ENCODE measurements at regions not wholly inside any gene's neighbourhood (a gene's known extent, or its start where the extent isn't known, plus 50 kb on each side); places are given as distances from the start of the nearest gene placed in this dataset.

DNA sequence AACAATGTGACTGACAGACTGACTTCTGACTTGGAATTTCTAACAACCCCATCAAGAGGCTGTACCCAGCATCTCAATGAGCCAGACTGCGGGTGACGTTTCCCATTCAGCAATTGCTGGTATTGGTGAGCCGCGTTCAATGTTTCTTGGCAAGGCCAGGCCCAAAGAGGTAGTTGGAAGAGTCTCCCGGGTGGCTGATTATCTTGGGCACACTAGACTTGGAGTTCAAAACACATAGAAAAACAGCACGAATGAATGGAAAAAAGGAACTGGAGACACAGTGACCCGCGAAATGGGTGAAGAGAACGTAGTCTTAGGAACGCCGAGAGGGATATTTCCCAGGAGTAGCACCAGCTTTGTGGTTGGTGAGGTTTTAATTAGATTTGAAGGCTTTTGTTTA is 81.1 kb upstream of the SLC22A11 start:
- H3K4me3 ChIP-seq, result no peak overlapping the region
- no peaks in the 10 kb centered on the region for H3K36me3 ChIP-seq
- H3K4me1 ChIP-seq, result no peaks in the 10 kb centered on the region
- DNase-seq, result no peak
- no peak overlapping the region for H3K27ac ChIP-seq
- no peaks in the 10 kb centered on the region for H3K9me3 ChIP-seq
- H3K27me3 ChIP-seq, result no peaks in the 10 kb centered on the region
- TF ChIP-seq, protein P1, sequence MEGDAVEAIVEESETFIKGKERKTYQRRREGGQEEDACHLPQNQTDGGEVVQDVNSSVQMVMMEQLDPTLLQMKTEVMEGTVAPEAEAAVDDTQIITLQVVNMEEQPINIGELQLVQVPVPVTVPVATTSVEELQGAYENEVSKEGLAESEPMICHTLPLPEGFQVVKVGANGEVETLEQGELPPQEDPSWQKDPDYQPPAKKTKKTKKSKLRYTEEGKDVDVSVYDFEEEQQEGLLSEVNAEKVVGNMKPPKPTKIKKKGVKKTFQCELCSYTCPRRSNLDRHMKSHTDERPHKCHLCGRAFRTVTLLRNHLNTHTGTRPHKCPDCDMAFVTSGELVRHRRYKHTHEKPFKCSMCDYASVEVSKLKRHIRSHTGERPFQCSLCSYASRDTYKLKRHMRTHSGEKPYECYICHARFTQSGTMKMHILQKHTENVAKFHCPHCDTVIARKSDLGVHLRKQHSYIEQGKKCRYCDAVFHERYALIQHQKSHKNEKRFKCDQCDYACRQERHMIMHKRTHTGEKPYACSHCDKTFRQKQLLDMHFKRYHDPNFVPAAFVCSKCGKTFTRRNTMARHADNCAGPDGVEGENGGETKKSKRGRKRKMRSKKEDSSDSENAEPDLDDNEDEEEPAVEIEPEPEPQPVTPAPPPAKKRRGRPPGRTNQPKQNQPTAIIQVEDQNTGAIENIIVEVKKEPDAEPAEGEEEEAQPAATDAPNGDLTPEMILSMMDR (IDR thresholded peaks at IDR 0.05), result no peak
- no peak for TF ChIP-seq POLR2A (IDR thresholded peaks at IDR 0.05)

DNA sequence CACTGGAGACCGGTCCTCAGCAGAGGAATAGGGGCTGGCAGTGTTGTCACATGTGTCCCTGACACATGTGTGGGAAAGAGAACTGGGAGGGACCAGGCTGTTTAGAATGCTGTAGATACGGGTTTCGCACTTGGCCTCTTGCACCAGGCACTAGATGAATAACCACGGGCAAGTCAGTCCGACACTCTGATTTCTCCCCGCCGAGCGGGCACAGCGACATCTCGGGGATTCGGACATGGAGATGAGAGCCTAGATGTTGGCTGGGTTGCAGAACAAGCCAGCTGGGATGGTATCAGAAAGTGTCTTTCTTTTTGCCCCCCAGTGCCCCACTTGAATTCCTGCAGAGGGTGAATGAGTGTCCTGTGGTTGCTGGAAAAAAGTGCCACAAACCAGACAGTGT is 80.6 kb upstream of the SLC22A11 start:
- Histone ChIP-seq H3K4me1 (no peaks in the 10 kb centered on the region), H3K9me3 (no peaks in the 10 kb centered on the region), H3K36me3 (no peaks in the 10 kb centered on the region), H3K27ac (no peak overlapping the region), H3K27me3 (no peaks in the 10 kb centered on the region), H3K4me3 (no peak overlapping the region)
- DNase-seq, result no peak
- no peak for TF ChIP-seq POLR2A (IDR thresholded peaks at IDR 0.05)
- TF ChIP-seq, protein P1 (IDR thresholded peaks at IDR 0.05), result no peak

DNA sequence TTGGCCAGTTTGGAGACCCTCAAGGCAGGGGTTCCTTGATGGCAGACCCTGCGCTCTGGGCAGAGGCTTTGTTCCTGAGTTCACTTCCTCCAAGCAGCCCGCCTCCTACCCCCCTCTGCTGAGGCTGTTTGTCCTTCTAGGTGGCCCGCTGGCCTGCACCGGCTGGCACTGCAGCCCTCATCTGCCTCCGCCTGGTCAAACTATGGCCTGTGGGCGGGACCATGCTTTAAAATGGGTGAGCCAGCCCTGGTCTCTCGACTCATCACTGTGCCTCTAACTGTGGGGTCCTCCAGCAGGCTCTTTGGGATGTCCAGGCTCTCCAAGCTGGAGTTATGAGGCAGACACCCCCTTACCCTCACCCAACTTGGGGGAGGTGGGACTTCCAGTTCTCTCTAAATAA is 78.9 kb upstream of the SLC22A11 start:
- no peak overlapping the region for H3K27ac ChIP-seq
- no peaks in the 10 kb centered on the region for H3K9me3 ChIP-seq
- H3K36me3 ChIP-seq, result no peaks in the 10 kb centered on the region
- H3K4me1 ChIP-seq, result no peaks in the 10 kb centered on the region
- DNase-seq, result no peak
- no peak overlapping the region for H3K4me3 ChIP-seq
- TF ChIP-seq POLR2A (IDR thresholded peaks at IDR 0.05), result no peak
- TF ChIP-seq, protein P1 (IDR thresholded peaks at IDR 0.05), result no peak
- no peaks in the 10 kb centered on the region for H3K27me3 ChIP-seq

DNA sequence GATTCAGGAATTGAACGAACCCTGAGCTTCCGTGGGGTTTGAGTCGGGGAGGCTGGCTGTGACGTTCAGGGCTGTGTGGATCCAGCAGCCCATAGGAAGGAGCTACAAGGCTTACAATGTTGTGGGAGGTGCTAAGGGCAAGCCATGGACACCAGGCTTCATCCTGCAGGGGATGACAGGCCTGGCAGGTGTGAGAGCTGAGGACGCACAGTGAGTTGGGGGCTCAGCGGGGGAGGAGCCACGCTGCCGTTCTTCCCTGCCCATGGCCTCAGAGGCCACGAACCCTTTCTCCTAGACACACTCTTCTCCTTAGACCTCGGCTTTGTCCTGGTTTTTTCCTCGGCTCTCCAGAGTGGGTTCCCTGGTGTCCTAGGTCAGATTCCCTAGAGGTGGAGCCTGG is 78.1 kb upstream of the SLC22A11 start:
- no peak overlapping the region for H3K27ac ChIP-seq
- H3K27me3 ChIP-seq, result no peaks in the 10 kb centered on the region
- TF ChIP-seq, protein P1 (IDR thresholded peaks at IDR 0.05), result no peak
- TF ChIP-seq POLR2A (IDR thresholded peaks at IDR 0.05), result no peak
- no peaks in the 10 kb centered on the region for H3K4me1 ChIP-seq
- no peaks in the 10 kb centered on the region for H3K9me3 ChIP-seq
- no peaks in the 10 kb centered on the region for H3K36me3 ChIP-seq
- no peak for DNase-seq
- H3K4me3 ChIP-seq, result no peak overlapping the region

DNA sequence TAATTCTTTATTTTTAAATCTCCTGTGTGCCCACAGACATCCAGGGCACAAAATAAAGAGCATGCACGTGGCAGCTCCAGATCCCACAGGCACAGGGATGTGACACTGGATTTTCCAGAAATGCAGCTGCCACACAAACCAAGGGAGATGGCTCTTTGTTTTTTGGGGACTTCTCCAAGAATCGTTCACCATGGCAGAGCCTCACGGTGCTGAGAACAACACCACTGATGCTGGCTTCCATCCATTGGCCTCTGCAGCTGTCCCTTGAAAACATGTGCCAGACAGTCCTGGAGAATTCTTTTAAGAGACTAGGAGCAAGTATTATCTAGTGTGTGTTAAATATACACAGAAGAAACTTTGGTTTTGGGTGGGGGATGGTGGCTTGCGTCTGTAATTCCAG is 73.2 kb upstream of the SLC22A11 start:
- no peaks in the 10 kb centered on the region for H3K36me3 ChIP-seq
- no peak for DNase-seq
- H3K9me3 ChIP-seq, result no peaks in the 10 kb centered on the region
- H3K27ac ChIP-seq, result no peak overlapping the region
- TF ChIP-seq, protein P1 (IDR thresholded peaks at IDR 0.05), result no peak
- TF ChIP-seq POLR2A (IDR thresholded peaks at IDR 0.05), result no peak
- H3K4me1 ChIP-seq, result no peaks in the 10 kb centered on the region
- H3K4me3 ChIP-seq, result no peak overlapping the region
- H3K27me3 ChIP-seq, result peaks cover 0 to 6% of the 10 kb centered on the region in 2 donors
